Body of pancreas (tissue), 4 donors: ENCODE measurements at regions not wholly inside any gene's neighbourhood (a gene's known extent, or its start where the extent isn't known, plus 50 kb on each side); places are given as distances from the start of the nearest gene placed in this dataset.

Experiments
- ATAC-seq: fragments of 150-250 bp; one replicate; pipeline ENCODE4 v1.9.1; 2016
- DNase-seq, 4 donors: peaks; one replicate each; pipeline ENCODE4 v3.0.0-alpha.2; 2019
- H3K27ac ChIP-seq, 4 donors: fragments of 200-600 bp; sonication (generic); 1 replicate in 3 of 4; 2 replicates in 1 of 4; pipeline versions ENCODE4 v1.5.1 to v1.6.1; 2016 to 2019; ENCODE audit warnings: mild to moderate bottlenecking in 1 of 4, mixed read lengths in 1 of 4, moderate library complexity in 1 of 4
- H3K27me3 ChIP-seq, 2 donors: fragments of 200-600 bp; sonication (generic); one replicate each; pipeline ENCODE4 v1.6.0; 2016; ENCODE audit warnings: mild to moderate bottlenecking in 1 of 2
- H3K36me3 ChIP-seq, 2 donors: fragments of 200-600 bp; sonication (generic); replicated peaks in 1 of 2; 2 replicates each; pipeline ENCODE4 v1.5.1; 2016; ENCODE audit warnings: low read depth in 2 of 2; ENCODE audit not compliant: insufficient read depth in 1 of 2
- H3K4me1 ChIP-seq: fragments of 200-600 bp; sonication (generic); one replicate; pipeline ENCODE4 v1.6.0; 2016
- H3K4me3 ChIP-seq, 2 donors: fragments of 200-600 bp; sonication (generic); 1 replicate in 1 of 2; 2 replicates in 1 of 2; pipeline ENCODE4 v1.5.1; 2016 to 2019
- H3K9me3 ChIP-seq, 3 donors: fragments of 200-600 bp; sonication (generic); 1 replicate in 2 of 3; 2 replicates in 1 of 3; pipeline ENCODE4 v1.5.1; 2016
- CTCF ChIP-seq, 7 experiments: fragments of 450-650 bp in 4 of 7; fragments of 200-600 bp in 3 of 7; sonication (generic) in 3 of 7; IDR thresholded peaks; one replicate each; pipeline ENCODE4 v1.5.1; 2016 to 2019; ENCODE audit warnings: antibody characterized with exemption in 7 of 7
- POLR2A ChIP-seq, 3 donors: fragments of 450-650 bp; IDR thresholded peaks; one replicate each; pipeline ENCODE4 v1.6.1; 2016; ENCODE audit warnings: antibody characterized with exemption in 3 of 3, mild to moderate bottlenecking in 2 of 3
- WGBS, 2 donors: methylation state at CpG; one replicate each; pipeline ENCODE4 v1.1.5; 2017; 5-methylcytosine and 5-hydroxymethylcytosine counted together
- intact Hi-C: fragments of 100-400 bp; cut with DNase I; formaldehyde crosslinking; loops from one replicate; pipeline ENCODE4 v1.15.1; 2023

- Histone ChIP-seq H3K4me3 (no peak overlapping the region), H3K27ac (no peak overlapping the region), H3K9me3 (no peaks in the 10 kb centered on the region), H3K27me3 (no peaks in the 10 kb centered on the region), H3K36me3 (no peaks in the 10 kb centered on the region), H3K4me1 (no peaks in the 10 kb centered on the region)
- TF ChIP-seq CTCF (IDR thresholded peaks at IDR 0.05) (no peak), POLR2A (IDR thresholded peaks at IDR 0.05) (no peak)
- intact Hi-C loops, result no loop called here
- DNase-seq, result no peak
- no peak for ATAC-seq
These were observed 82.1 kb upstream of the ARHGEF3 start for GRCh38 chr3:56883828-56884227.

- ATAC-seq (no peak), DNase-seq (no peak)
- no peak for TF ChIP-seq POLR2A (IDR thresholded peaks at IDR 0.05)
- TF ChIP-seq CTCF (IDR thresholded peaks at IDR 0.05), result no peak
- H3K4me1 ChIP-seq, result no peaks in the 10 kb centered on the region
- no peaks in the 10 kb centered on the region for H3K36me3 ChIP-seq
- intact Hi-C loops, result no loop called here
- no peak overlapping the region for H3K4me3 ChIP-seq
- H3K27me3 ChIP-seq, result no peaks in the 10 kb centered on the region
- no peak overlapping the region for H3K27ac ChIP-seq
- H3K9me3 ChIP-seq, result no peaks in the 10 kb centered on the region
These were observed 81.1 kb upstream of the ARHGEF3 start for GRCh38 chr3:56882896-56883295.

GRCh38 chr3:56881841-56882240 is 80.1 kb upstream of the ARHGEF3 start:
- WGBS, 2 donors, result 93 to 98% methylated on average over 2 of the region's 2 CpGs
- ATAC-seq, result no peak
- H3K4me1 ChIP-seq, result no peaks in the 10 kb centered on the region
- H3K27me3 ChIP-seq, result no peaks in the 10 kb centered on the region
- no peaks in the 10 kb centered on the region for H3K9me3 ChIP-seq
- TF ChIP-seq CTCF (IDR thresholded peaks at IDR 0.05) (no peak), POLR2A (IDR thresholded peaks at IDR 0.05) (no peak)
- DNase-seq, result no peak
- no peaks in the 10 kb centered on the region for H3K36me3 ChIP-seq
- H3K4me3 ChIP-seq, result no peak overlapping the region
- H3K27ac ChIP-seq, result no peak overlapping the region
- intact Hi-C loops, result no loop called here

- intact Hi-C loops, result no loop called here
- WGBS, 2 donors, result 88 to 93% methylated on average over 8 of the region's 8 CpGs
- no peaks in the 10 kb centered on the region for H3K36me3 ChIP-seq
- no peak overlapping the region for H3K4me3 ChIP-seq
- H3K4me1 ChIP-seq, result no peaks in the 10 kb centered on the region
- no peak for TF ChIP-seq POLR2A (IDR thresholded peaks at IDR 0.05)
- no peak for TF ChIP-seq CTCF (IDR thresholded peaks at IDR 0.05)
- DNase-seq (no peak), ATAC-seq (no peak)
- no peaks in the 10 kb centered on the region for H3K9me3 ChIP-seq
- no peaks in the 10 kb centered on the region for H3K27me3 ChIP-seq
- H3K27ac ChIP-seq, result no peak overlapping the region
These were observed 79.2 kb upstream of the ARHGEF3 start for GRCh38 chr3:56880720-56881575.
